HG03064 (cell line): ENCODE measurements at regions not wholly inside any gene's neighbourhood (a gene's known extent, or its start where the extent isn't known, plus 50 kb on each side); places are given as distances from the start of the nearest gene placed in this dataset.

Experiments
- ATAC-seq: cut with Tn5 transposase; IDR thresholded peaks from one replicate; pipeline ENCODE4 v1.9.1; 2021; ENCODE audit warnings: low read depth; ENCODE audit not compliant: unreplicated experiment

GRCh38 chr12:92007787-92008186 lies 137.9 kb downstream of the BTG1 start:
- no peak for ATAC-seq

- ATAC-seq: no peak
Measured at GRCh38 chr12:92003701-92004100, 141.9 kb downstream of the BTG1 start.

GRCh38 chr12:92002673-92003382 lies 142.8 kb downstream of the BTG1 start:
- ATAC-seq: no peak

DNA sequence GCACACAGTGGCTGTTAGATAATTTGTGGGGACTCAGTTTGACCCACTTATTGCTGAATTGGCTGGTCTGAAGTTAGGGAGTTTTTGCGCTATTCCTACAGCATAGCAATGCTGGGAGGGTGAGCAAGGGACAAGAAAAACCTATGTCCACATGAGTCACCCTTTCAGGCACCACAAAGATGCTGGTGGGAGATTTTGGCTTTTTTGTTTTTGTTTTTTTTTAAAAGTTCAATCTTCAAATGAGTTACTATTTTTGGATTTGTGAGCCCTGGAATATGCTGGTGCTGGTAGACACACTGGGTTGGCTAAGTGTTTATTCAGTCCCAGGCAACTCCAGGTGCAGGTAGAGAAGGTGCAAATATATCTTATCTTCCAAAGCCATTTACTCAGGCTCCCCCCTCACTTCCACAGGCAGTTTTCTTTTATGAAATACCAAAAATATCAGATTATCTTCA lies 143.4 kb downstream of the BTG1 start:
- no peak for ATAC-seq

- ATAC-seq: no peak
Measured at GRCh38 chr12:92000597-92000996, 145.0 kb downstream of the BTG1 start.

GRCh38 chr12:91999823-92000222 lies 145.8 kb downstream of the BTG1 start:
- ATAC-seq: no peak

DNA sequence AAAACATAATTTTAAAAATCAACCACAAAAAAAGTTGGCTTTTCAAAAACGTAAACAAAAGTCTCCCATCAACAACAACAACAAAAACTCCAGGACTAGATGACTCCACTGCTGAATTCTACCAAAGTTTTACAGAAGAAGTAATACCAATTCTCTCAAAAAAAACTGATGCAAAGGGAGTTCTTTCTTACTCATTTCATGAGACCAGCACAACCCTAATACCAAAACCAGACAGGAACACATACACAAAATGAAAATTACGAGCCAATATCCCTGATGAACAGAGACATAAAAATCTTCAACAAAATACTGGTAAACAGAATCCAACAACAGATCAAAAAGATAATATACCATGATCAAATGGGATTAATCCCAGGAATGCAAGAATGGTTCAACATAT lies 147.3 kb downstream of the BTG1 start:
- ATAC-seq: no peak

DNA sequence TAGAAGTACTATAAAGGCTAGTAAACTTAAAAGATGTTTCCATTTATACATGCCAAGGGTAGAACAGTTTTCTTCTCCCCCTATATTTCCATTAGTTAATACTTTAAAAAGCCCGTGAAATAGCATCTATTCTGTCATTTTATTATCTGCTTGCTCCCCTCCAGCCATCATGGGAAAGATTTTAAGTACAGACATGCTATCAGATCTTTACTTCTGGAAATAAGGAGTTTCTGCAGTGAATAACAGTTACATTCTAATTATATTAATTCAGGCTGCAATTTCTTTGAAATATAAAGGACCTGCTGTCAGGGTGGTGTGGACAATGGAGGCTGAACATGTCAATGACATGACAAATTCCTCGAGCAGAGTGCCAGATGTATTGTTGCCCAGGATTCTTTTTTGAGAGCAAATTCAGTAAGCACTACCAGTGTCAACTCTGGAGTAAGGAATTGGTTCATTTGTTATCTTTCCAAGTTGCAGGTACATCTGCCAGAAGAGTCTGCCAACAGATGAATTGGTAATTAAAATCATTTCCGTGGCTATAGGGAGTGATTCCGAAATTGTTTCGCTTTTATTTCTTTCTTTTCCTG lies 151.3 kb downstream of the BTG1 start:
- ATAC-seq: no peak

- ATAC-seq: no peak
Measured at GRCh38 chr12:91993287-91994017, 152.2 kb downstream of the BTG1 start.

- no peak for ATAC-seq
Measured at GRCh38 chr12:91991399-91992187, 154.1 kb downstream of the BTG1 start.

- ATAC-seq: no peak
Measured at GRCh38 chr12:91990525-91990924, 155.1 kb downstream of the BTG1 start.

GRCh38 chr12:91989143-91989542 lies 156.5 kb downstream of the BTG1 start:
- ATAC-seq: no peak

- ATAC-seq: no peak
Measured at GRCh38 chr12:91988086-91988923, 157.3 kb downstream of the BTG1 start.

DNA sequence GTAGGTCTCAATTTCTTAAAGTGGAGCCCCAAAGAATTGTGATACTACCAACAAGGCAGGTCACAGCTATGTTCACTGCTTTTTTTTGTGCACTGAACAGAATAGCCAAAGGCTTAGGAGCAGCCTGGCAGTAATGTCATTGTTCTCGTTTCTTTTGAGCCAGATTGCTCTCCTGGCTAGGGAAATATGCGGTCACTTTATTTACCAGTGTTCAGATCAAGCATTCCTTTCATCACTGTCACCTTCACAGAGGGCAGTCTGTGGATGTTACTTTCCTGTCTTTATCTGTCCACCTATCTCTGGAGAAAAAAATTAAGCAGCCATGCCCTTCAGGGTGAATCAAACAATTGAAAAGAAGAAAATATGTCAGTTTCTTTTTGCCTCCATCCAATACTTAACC lies 159.6 kb downstream of the BTG1 start:
- no peak for ATAC-seq

DNA sequence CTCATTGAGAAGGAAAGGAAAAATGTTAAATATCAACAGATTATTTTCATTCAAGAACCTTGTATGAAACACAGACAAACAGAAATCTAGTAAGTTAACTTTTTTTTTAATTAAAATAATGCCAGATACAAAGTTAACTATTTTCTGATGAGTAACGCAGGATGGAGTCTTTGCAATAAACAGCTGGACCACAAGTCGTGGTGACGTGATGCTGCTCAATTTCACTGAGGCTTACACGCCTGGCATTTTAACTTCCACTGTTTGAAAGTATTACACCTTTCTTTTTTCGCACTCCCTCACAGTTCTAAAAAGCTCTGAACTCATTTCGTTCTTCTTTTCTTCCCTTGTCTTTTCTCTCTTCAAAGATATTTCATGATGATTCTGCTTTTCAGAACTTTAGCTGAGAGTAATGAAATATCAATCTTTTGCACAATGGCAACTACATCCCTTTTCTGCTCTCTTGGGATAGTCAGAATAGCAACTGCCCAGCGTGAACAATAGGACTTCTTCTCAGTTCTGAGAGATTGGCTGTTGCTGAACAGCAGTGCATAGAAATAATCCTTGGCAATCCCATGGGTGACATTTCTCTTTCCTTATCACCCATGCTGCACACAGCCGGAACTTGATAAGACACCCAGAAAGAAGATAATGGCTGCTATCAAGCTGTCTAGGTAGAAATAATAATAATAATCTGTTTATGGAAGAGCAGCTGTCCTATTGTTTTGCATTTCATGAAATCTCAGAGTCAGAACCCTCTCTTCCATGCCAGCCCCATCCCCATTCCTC lies 160.5 kb downstream of the BTG1 start:
- no peak for ATAC-seq

GRCh38 chr12:91984556-91984955 lies 161.1 kb downstream of the BTG1 start:
- no peak for ATAC-seq

DNA sequence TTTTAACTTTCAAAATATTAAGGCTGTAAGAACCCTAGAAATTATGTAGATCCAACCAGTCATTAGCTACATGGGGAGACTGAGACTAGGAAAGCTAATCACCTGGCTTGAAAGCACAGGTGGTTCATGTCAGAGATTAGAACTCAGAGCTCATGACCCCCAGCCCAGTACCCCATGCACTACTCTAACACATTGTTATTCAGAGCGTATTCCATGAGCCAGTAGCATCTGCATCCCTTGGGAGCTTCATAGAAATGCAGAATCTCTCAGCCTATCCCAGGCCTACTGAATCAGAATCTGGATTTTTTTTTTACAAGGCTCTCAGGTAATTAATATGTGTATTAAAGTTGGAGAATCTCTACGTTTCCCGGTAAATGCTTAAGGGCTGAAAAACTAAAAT lies 161.7 kb downstream of the BTG1 start:
- ATAC-seq: no peak

- ATAC-seq: no peak
Measured at GRCh38 chr12:91982946-91983345, 162.7 kb downstream of the BTG1 start.

GRCh38 chr12:91980389-91980821 lies 165.2 kb downstream of the BTG1 start:
- ATAC-seq: no peak
